ENCODE measurements at regions not wholly inside any gene's neighbourhood (a gene's known extent, or its start where the extent isn't known, plus 50 kb on each side); places are given as distances from the start of the nearest gene placed in this dataset.

DNA sequence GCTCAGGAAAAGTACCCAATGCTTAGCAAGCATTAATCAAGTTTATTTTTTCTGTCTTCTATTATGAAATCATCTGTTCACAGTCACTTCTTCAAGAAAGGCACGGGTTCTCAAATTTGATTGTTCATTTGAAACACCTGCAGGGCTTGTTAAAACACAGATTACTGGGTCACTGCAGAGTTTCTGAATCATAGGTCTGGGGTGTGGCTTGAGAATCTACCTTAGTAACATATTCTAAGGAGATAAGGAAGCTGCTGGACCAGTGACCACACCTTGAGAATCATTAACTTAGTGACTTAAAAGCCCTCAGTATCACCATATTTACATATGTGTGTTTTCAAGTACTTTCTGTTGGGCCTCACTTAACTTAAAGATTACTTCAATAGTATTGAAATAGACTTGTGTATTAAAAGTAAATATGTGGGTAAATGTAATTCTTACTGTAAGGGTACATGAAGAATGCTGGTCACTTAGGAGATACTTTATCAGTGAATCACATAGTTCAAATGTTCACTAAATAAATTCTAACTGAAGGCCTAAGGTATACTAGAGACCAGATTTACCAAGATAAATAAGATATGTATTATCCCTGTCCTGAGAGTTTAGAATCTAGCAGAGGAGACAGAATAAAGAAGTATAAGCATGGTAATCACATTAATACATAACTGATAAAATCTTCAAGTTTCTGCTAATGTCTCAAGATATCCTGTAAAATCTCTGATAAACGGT is 1342.1 kb upstream of the C9orf72 start:
- TF ChIP-seq POLR2A (IDR thresholded peaks at IDR 0.05; ENCODE audit: low read length) (no peak), GATA1 (IDR thresholded peaks at IDR 0.05; ENCODE audit: low read depth, low read length) (no peak)

All from erythroblast (primary cell).